ENCODE measurements at regions not wholly inside any gene's neighbourhood (a gene's known extent, or its start where the extent isn't known, plus 50 kb on each side); places are given as distances from the start of the nearest gene placed in this dataset.
"Not testable (repeated sequence)": the region's sequence is repeated elsewhere in the genome, so short reads cannot be mapped to it uniquely, and the experiment has no call there.

- FAIRE-seq; H3K9ac ChIP-seq (ENCODE audit: control insufficient read depth, extremely low read depth, insufficient read depth, low read length); H3K27me3 ChIP-seq (ENCODE audit: control insufficient read depth, extremely low read depth, insufficient read depth, low read length); H3K9me1 ChIP-seq (ENCODE audit: control insufficient read depth, extremely low read depth, insufficient read depth, low read length); H3K4me2 ChIP-seq (ENCODE audit: control insufficient read depth, extremely low read depth, insufficient read depth, low read depth, low read length); dilution Hi-C loops (cut with MboI; ENCODE audit: extremely low pct_ligation_motif_present, low sequenced_read_pairs); H3K4me3 ChIP-seq (ENCODE audit: control insufficient read depth in 2 of 3, extremely low read depth in 1 of 3, insufficient read depth in 2 of 3, low read depth in 1 of 3, low read length in 3 of 3); H3K9me3 ChIP-seq (ENCODE audit: control insufficient read depth, low read depth, low read length); DNase-seq (ENCODE audit: low read depth, low spot score); H3K27ac ChIP-seq (ENCODE audit: control insufficient read depth, insufficient read depth, low read length); H3K4me1 ChIP-seq (ENCODE audit: control insufficient read depth, extremely low read depth, insufficient read depth, low read length); H2AFZ ChIP-seq (ENCODE audit: control insufficient read depth, low read length); H3K36me3 ChIP-seq (ENCODE audit: control insufficient read depth in 2 of 2, extremely low read depth in 1 of 2, insufficient read depth in 2 of 2, low read length in 2 of 2); H3K79me2 ChIP-seq (ENCODE audit: control insufficient read depth, insufficient read depth, low read length); H4K20me1 ChIP-seq (ENCODE audit: control insufficient read depth, extremely low read depth, insufficient read depth, low read length): not testable (repeated sequence)
Observed at GRCh38 chr9:22658484-22658883, 211.9 kb downstream of the DMRTA1 start.

GRCh38 chr9:22682536-22682935, 235.9 kb downstream of the DMRTA1 start:
- DNase-seq (ENCODE audit: low read depth, low spot score), result no peak
- Histone ChIP-seq H4K20me1 (ENCODE audit: control insufficient read depth, extremely low read depth, insufficient read depth, low read length) (no peaks in the 10 kb centered on the region), H3K36me3 (ENCODE audit: control insufficient read depth in 2 of 2, extremely low read depth in 1 of 2, insufficient read depth in 2 of 2, low read length in 2 of 2) (no peaks in the 10 kb centered on the region), H3K27ac (ENCODE audit: control insufficient read depth, insufficient read depth, low read length) (no peak overlapping the region), H3K9ac (ENCODE audit: control insufficient read depth, extremely low read depth, insufficient read depth, low read length) (no peak overlapping the region), H3K9me1 (ENCODE audit: control insufficient read depth, extremely low read depth, insufficient read depth, low read length) (no peaks in the 10 kb centered on the region), H3K4me2 (ENCODE audit: control insufficient read depth, extremely low read depth, insufficient read depth, low read depth, low read length) (no peak overlapping the region), H2AFZ (ENCODE audit: control insufficient read depth, low read length) (no peak overlapping the region), H3K27me3 (ENCODE audit: control insufficient read depth, extremely low read depth, insufficient read depth, low read length) (no peaks in the 10 kb centered on the region), H3K9me3 (ENCODE audit: control insufficient read depth, low read depth, low read length) (no peaks in the 10 kb centered on the region), H3K4me1 (ENCODE audit: control insufficient read depth, extremely low read depth, insufficient read depth, low read length) (no peaks in the 10 kb centered on the region), H3K79me2 (ENCODE audit: control insufficient read depth, insufficient read depth, low read length) (no peaks in the 10 kb centered on the region), H3K4me3 (ENCODE audit: control insufficient read depth in 2 of 3, extremely low read depth in 1 of 3, insufficient read depth in 2 of 3, low read depth in 1 of 3, low read length in 3 of 3) (no peak overlapping the region)
- no peak for FAIRE-seq
- TF ChIP-seq CTCF (optimal IDR thresholded peaks at IDR 0.05 in 1 of 3, IDR thresholded peaks at IDR 0.05 in 1 of 3, conservative IDR thresholded peaks at IDR 0.05 in 1 of 3; ENCODE audit: extremely low read depth in 1 of 3, insufficient read depth in 2 of 3, low read length in 3 of 3) (no peak), EZH2 (IDR thresholded peaks at IDR 0.05; ENCODE audit: low read length) (no peak)
- dilution Hi-C loops (cut with MboI; ENCODE audit: extremely low pct_ligation_motif_present, low sequenced_read_pairs), result no loop called here

- no peak for FAIRE-seq
- Histone ChIP-seq H3K9me3 (ENCODE audit: control insufficient read depth, low read depth, low read length) (no peaks in the 10 kb centered on the region), H3K9ac (ENCODE audit: control insufficient read depth, extremely low read depth, insufficient read depth, low read length) (no peak overlapping the region), H4K20me1 (ENCODE audit: control insufficient read depth, extremely low read depth, insufficient read depth, low read length) (no peaks in the 10 kb centered on the region), H3K27me3 (ENCODE audit: control insufficient read depth, extremely low read depth, insufficient read depth, low read length) (no peaks in the 10 kb centered on the region), H2AFZ (ENCODE audit: control insufficient read depth, low read length) (no peak overlapping the region), H3K4me2 (ENCODE audit: control insufficient read depth, extremely low read depth, insufficient read depth, low read depth, low read length) (no peak overlapping the region), H3K27ac (ENCODE audit: control insufficient read depth, insufficient read depth, low read length) (no peak overlapping the region), H3K9me1 (ENCODE audit: control insufficient read depth, extremely low read depth, insufficient read depth, low read length) (no peaks in the 10 kb centered on the region), H3K36me3 (ENCODE audit: control insufficient read depth in 2 of 2, extremely low read depth in 1 of 2, insufficient read depth in 2 of 2, low read length in 2 of 2) (no peaks in the 10 kb centered on the region), H3K4me3 (ENCODE audit: control insufficient read depth in 2 of 3, extremely low read depth in 1 of 3, insufficient read depth in 2 of 3, low read depth in 1 of 3, low read length in 3 of 3) (no peak overlapping the region), H3K4me1 (ENCODE audit: control insufficient read depth, extremely low read depth, insufficient read depth, low read length) (no peaks in the 10 kb centered on the region), H3K79me2 (ENCODE audit: control insufficient read depth, insufficient read depth, low read length) (no peaks in the 10 kb centered on the region)
- TF ChIP-seq CTCF (optimal IDR thresholded peaks at IDR 0.05 in 1 of 3, IDR thresholded peaks at IDR 0.05 in 1 of 3, conservative IDR thresholded peaks at IDR 0.05 in 1 of 3; ENCODE audit: extremely low read depth in 1 of 3, insufficient read depth in 2 of 3, low read length in 3 of 3) (no peak), EZH2 (IDR thresholded peaks at IDR 0.05; ENCODE audit: low read length) (no peak)
- no peak for DNase-seq (ENCODE audit: low read depth, low spot score)
- dilution Hi-C loops (cut with MboI; ENCODE audit: extremely low pct_ligation_motif_present, low sequenced_read_pairs), result no loop called here
Observed at GRCh38 chr9:22682961-22683699, 236.5 kb downstream of the DMRTA1 start.
